ENCODE measurements at regions not wholly inside any gene's neighbourhood (a gene's known extent, or its start where the extent isn't known, plus 50 kb on each side); places are given as distances from the start of the nearest gene placed in this dataset.

DNA sequence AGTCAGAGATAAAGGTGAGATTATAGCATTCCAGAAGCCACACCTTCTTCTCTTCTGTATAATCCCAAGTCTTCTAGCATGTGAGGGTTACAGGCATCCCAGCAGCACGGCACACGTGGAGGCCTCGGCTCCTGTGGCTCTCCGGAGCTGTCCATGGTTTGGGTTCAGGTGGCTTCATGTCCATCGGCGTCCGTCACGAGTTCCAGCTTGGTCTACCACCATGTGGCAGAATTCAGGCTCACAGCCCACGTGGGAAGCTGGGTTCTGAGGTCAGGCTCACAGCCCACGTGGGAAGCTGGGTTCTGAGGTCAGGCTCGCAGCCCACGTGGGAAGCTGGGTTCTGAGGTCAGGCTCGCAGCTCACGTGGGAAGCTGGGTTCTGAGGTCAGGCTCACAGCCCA, 378.3 kb upstream of the SALL3 start:
- no peak for DNase-seq (ENCODE audit: low spot score)

DNA sequence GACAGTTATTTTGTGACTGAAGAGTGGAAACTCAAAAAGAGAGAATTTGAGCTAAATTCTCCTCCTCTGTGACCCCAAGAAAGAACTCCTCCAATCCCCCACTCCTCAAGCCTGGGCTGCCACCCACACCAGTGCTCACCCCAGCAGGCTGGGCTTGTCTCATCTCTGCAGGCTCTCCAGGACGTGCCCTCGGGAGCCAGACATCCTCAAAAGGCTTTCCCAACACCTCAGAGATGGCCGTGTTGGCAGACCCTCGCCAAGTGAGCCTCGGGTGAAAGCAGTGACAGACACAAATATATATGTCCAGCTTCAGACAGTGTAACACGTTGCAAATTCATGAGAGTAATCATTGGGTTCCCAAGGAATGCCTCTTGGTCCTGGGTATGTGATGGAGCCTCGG, 377.7 kb upstream of the SALL3 start:
- DNase-seq (ENCODE audit: low spot score): no peak

DNA sequence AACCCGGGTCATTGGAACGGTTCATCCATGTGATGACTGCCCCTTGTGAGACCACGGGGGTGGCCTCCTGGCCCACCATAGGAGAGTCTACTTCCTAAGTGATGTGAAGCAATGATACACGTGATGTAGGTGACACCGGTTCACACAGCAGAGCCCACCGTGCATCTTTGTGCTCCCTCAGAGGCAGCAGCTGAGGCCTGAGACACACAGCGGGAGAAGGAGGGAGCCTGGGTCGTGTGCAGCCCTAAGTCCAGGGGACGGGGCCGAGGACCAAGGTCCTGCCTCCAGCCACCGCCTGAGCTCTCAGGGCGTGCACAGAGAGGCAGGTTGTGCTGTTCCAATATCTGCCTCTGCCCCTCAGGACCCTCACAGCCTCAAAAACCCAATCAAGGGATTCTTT, 377.2 kb upstream of the SALL3 start:
- DNase-seq (ENCODE audit: low spot score): no peak

DNA sequence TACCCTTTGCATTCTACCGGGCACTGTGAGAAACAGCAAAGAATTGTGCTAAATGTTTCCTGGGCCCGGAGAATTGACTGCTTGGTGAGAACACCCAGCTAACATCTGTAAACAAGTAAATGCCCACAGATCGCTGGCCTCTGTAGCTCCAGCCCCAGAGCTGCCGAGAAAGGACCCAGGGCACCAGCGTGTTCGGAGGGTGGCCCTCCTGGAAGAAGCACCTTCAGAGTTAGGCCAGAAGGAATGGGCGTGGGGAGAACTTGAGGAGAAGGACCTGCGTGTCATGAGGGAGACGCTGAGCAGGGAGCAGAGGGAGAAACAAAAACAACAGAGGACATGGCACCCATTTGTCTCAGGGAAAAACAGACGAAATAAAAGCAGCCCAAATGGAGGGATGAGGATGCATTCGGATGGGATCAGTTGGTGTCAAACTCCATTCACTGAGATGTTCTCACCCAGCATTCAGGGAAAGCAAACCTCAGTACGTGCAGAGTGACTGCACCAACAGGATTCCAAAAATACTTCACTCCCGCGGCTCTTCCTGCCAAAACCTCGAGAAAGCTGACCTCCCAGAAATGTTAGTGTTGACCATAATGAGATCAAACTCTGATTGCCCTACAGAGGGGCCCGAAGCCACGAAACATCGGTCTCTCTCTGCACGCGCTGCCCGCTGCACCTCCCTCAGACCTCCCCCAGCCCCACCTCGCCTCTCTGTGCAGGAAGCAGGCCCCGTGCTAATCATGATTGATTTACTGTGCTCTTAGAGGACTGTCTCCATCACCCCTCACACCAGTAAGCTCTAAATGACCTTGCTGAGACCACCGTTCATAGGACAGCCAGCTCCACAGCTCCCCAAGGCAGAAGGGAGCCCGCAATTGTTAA, 376.3 kb upstream of the SALL3 start:
- DNase-seq (ENCODE audit: low spot score): no peak

DNA sequence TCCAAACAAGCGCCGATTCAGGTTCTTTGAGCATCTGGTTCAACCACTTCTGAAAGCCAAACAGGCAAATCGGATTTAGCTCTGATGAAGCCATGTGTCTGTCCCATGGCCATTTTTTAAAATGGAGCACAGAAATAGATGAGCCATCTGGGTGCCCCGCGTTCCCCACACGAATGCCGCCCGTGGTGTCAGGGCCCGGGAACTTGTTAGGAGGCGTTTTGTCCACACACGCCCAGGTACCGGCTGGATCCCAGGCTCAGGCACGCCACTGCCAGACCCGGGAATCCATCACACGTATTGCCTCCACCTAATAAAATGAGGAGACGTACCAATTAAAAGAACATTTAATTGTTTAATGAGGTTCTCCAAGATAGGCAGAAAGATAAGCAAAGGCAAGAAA, 374.4 kb upstream of the SALL3 start:
- DNase-seq (ENCODE audit: low spot score): no peak

DNA sequence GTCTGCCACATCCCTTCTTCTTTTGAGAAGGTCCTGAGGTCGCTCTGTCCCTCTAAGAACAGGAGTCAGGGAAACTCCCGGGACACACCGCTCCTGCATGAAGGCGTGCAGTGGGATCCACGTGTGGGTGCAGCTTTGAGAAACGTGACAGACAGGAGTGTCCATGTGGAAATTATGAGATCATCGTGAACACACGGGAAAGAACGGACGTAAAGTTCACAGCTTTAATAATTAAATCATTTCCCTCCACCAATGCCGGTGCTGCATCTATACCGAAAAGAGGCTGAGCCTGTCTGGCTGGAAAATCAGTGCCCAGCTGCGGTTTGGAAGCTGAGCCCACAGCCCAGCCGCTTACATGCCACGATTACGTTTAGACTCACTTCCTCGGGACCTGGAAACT, 372.4 kb upstream of the SALL3 start:
- no peak for DNase-seq (ENCODE audit: low spot score)

DNA sequence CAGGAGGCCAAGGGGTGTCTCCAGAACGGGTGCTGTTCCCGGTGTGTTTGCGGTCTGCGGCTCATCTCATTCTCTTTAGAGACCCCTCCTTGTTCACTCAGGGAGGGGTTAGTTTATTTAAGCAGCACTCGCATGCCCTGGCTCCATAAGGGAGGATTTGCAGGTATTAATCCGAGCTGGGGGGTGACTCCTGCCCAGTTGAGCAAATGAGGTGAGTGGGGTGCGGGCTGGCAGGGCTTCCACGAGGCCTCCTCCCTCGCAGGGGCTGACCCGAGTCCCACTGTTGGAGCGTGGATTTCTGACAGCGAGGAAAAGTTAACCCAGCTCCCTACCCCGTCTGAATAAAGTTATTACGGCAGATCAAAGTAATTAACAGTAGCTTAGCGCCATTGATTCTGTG, 371.8 kb upstream of the SALL3 start:
- DNase-seq (ENCODE audit: low spot score): no peak

DNA sequence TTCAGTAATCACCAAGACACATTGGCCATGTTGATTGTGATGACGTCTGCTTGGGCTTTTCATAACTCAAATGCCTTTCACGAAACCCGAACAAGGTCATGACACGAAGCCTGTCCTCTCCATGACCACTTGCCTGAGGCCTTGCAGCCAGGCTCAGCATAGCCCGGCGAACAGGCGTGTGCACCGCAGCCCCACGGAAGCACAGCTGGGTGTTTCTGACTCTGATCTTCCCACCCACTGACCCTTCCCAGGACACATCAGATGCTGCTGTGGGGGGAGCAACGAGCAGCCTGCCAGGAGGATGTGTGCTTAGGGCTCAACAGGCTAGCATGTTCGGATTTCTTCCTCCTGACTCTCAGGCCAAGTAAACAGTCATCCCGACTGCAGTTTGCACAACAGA, 369.4 kb upstream of the SALL3 start:
- no peak for DNase-seq (ENCODE audit: low spot score)

DNA sequence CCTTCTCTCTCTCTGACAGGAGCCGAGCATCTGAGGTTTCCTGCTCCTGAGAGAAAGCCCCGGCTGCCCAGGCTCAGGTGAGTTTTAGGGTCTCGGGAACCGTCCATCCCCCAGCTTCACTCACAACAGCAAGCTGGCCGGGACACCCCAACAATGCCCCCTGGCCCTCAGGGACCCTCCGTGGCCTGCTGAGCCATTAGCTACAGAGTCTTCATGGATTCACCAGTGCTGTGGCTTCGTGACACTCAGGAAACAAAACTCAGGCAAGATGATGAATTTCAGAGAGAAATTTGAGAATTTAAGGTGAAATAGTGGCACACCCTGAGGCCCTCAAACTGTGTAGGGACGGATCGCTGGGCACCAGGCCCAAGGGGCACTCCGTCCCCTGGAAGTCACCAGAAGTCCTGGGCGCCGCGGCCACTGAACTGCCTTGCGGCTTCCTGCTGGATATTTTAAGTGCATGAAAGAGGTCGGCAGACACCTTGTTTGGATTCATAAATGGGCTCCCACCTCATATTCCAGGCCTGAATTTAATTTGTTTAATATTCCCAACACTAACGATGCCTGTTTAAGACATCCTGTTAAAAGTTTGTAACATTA, 368.3 kb upstream of the SALL3 start:
- no peak for DNase-seq (ENCODE audit: low spot score)

DNA sequence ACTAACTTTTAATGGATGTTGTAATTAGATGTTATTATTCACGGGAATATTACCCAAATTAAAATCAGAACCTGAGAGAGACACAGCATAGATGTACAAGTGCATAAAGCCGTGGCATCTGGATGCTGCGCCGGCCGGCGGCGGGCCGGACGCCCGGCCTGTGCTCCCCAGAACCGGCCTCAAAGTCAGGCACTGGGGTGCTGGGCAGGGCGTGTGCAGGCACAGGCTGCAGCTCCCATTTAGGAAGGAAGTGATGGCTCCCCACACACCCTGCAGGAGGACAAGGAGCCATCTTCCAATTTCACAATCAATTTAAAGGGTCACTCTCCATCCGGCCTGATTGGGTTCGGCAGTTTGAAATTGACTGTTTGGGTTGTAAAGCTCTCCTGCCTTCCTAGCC, 367.7 kb upstream of the SALL3 start:
- DNase-seq (ENCODE audit: low spot score): no peak

DNA sequence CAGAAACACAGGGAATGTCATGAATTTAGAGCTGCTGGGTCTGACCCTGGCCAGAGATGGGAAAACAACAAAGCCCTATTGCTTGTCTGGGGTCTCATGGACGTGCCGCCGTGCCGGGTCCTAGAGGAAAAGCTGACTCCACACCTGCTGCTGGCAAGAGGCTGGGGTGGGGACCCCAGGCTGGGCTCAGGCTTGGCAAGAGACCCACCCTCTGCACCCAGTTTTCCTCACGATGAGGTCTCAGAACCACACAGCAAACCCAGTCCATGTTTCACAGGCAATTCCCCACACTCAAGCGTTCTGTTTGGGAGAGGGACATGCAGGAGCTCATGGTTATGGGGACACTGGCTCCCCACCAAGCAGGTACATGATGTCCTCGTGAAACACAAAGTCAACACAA, 367.3 kb upstream of the SALL3 start:
- DNase-seq (ENCODE audit: low spot score): no peak

DNA sequence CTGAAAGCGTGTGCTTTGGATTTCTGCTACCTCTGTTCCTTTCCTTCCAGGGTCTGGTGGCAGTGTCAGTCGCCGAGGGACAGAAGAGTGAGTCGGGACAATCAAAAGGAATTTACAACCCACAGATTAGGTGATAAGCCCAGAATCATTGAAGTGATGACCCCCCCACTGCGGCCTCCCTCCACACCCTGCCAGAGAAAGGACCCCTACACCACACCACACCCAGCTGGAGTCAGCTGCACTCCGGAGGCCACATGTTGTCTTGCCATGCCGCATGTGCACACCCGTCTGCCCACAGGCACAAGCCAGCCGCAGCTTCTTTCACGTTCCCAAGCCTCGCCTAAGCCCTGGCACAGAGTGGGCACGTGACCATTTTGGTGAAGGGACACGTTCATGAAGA, 366.8 kb upstream of the SALL3 start:
- no peak for DNase-seq (ENCODE audit: low spot score)

DNA sequence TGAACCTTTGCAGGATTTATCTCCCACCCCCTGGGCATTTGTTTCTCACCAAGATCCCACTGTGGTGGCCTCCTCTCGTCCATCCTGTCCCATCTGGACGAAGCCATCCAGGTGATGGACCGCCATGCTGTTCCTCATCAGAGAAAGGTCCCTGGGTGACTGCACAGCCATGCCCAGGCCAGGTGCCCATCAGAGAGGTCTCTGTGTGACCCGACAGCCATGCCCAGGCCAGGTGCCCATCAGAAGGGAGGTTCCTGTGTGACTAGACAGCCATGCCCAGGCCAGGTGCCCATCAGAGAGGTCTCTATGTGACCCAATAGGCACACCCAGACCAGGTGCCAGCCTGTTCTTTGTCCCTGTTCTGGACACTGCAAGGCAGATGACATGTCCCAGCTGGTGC, 360.9 kb upstream of the SALL3 start:
- DNase-seq (ENCODE audit: low spot score): no peak

DNA sequence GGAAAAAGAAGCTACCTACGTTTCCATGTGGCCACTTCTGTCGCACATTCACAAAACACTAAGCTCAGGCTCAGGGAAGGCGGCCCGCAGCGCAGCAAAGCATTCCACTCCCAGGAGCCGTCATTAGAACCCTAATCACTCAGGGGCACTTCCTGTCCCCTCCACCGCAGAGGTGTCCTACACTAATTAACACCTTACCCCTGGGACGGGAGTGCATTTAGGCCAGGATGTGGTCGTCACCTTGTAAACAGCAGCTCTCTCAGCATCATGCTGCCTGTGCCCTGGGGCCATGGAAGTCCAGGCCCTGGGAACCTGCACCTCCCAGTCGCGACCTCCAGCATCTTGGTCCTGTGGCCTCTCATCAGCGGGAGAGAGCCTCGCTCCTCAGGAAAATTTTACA, 359.8 kb upstream of the SALL3 start:
- DNase-seq (ENCODE audit: low spot score): no peak

DNA sequence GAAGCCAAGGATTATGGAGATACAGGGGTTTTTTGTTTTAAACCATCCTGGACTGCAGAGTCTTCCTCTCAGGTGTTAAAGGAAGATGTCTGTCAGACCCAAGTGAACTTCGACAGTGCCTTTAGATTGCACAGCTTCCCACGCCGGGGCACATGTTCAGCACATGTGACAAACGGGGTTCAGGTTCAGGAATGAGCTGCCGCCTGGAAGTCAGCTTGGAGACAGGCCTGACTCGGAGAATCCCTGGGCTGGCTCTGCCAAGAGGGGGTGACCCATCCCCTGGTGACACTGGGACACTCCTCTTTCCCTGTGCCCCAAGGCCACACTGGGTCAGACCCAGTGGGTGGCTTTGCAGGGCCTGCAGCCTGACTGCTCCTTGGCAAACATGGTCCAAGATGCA, 359.3 kb upstream of the SALL3 start:
- DNase-seq (ENCODE audit: low spot score): no peak

DNA sequence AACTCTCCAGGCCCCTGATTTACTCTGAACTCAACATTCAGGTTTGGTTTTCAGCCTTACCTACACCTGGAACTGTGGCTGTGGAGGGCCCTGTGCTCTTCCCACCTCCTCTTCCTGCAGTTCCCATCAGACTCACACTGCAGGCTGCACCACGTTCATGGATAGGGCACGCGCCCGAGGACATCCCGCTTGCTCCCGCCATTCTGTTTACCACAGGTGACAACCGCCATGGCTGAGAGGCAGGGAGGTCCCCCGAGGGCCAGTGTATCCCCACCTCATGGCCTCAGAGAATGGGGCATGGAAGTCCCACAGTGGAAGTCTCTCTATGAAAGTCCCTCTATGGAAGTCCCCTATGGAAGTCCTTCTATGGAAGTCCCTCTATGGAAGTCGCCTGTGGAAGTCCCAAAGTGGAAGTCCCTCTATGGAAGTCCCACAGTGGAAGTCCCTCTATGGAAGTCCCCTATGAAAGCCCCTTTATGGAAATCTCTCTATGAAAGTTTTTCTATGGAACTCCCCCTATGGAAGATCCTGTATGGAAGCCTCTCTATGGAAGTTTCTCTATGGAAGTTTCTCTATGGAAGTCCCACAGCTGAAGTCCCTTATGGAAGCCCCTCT, 358.4 kb upstream of the SALL3 start:
- no peak for DNase-seq (ENCODE audit: low spot score)

DNA sequence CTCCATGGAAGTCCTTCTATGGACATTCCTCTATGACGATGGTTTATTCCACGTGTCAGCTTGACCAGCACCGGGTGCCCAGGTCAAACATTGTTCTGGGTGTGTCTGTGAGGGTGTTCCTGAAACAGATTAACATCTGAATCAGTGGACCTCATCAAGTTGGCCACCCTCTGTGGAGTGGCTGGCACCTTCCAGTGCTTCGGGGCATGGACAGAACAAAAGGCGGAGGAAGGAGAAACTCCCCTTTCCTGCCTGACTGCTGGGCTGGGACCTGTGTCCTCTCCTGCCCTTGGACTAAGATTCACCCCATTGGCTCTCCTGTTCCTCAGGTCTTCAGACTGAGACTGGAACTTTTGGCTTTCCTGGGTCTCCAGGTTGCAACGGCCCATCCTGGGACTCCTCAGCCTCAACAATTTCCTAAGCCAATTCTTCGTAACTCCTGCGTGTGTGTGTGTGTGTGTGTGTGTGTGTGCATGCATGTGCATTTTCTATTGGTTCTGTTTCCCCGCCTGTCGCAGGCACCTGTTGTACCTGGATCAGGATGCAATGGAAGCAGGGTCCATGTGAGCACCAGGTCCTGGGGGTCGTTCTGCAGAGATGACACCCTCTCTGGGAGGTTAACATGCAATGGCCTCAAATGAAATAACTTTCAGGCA, 357.2 kb upstream of the SALL3 start:
- no peak for DNase-seq (ENCODE audit: low spot score)

DNA sequence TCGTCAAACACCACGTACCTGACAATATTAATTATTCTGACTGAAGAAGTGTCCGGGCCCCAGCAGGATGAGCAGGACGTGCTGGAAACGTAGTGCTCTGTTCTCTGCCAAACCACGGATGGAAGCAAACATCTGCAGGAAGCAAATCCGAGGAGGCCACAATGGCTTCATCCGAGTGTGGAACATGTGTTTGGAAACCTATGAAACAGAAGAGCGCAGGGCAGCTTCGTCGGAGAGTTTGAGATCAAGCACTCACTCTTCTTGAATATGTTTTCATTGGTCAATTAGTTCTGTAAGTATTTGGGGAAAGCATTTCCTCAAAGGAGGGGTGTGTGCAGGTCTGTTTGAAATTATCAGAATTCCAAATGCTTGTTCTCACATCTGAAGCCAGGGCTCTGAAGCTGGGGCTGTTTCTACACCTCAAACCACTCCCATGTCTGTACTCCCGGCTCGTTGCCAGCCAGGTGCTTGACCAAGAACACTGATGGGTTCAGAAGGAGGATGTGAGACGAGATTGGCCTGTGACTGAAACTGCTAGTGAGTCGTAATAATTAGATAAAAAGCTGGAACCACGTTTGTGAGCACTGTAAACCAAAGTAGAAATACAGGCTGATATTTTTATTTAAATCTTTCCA, 356.6 kb upstream of the SALL3 start:
- no peak for DNase-seq (ENCODE audit: low spot score)

DNA sequence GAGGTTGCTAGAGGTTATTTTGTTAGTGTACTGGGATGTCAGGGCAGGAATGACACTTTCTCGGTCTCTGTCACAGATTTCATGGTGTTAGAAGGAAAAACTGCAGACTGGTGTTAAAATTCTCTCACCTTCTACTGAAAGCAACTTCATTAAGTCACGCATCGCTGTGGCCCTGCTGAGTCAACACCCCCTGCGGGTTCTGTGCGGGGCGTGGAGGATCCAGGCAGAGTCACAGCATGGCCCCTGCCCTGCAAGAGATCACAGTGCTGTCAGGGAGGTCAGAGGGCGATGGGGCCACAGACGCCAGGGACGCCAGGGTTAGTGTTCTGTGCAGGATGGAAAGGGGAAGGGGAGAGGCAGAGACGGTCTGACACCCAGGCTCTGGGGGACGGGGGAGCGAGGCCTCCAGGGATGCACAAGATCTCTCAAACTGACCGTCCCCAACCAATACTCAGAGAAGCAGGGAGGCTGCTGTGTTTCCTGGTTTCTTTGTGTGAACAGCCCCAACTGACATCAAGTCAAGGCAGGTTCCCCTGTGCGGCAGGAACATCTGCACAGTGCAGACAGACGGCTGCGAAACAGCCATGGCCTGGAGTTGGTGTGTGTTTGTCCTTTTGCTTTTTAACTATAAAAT, 354.9 kb upstream of the SALL3 start:
- DNase-seq (ENCODE audit: low spot score): no peak

DNA sequence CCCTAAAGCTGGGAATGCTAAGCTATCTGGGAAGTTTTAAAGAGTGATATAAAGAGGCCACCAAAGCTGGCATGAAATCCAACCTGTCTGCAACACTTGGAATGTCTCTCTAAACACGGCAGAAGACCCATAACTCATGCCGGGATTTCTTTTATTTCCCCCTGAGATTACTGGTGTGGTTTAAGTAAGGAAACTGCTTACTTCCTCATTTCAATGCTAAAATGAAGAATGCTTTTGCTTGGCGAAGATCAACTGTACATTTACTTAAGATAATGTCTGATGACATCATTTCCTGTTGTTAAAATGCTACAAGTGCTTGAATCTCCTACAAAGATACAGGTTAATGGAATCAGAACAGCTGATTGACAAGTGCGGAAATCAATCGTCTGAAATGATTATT, 353.8 kb upstream of the SALL3 start:
- no peak for DNase-seq (ENCODE audit: low spot score)

DNA sequence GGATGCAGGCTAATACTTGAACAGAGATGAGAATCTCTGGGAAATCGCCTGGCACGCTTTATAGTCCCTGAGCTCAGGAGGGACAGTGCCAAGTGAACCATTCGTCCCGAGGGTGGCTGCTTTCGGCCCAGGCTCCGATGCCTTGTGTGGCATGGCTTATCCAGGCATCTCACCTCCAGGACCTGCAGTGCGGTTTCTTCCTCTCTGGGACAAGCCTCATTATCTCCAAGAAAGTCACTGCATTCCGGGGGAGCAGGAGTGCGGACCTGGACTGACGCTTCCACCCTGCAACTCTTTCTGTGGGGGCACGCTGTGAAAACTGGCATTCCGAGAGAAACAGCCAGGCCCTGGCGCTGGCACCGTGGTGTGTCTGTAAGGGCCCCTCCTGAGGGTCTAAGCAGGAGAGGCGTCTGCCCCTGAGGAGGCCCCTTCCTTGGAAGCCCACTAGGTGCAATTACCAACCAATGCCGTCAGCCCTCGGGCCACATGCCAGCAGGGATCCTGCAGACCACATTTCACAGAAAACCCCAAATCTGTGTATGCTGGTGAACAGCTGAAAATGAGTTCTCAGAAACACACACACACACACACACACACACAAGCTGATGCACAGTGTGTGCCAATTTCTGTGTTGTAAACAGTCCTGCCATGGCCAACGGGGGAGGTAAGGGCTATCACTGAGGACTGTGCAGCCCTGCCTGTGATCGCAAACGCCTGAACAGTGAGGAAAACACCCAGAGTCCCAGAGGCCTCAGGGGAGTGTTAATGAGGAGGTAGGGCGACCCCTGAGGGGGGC, 351.9 kb upstream of the SALL3 start:
- DNase-seq (ENCODE audit: low spot score): no peak
